MM.1S (cell line): ENCODE measurements at regions not wholly inside any gene's neighbourhood (a gene's known extent, or its start where the extent isn't known, plus 50 kb on each side); places are given as distances from the start of the nearest gene placed in this dataset.

ENCODE experiments used
- DNase-seq: peaks from one replicate; pipeline ENCODE4 v3.0.0-alpha.2; 2015
- H2AFZ ChIP-seq: fragments of 300-600 bp; sonication (generic); 2 replicates; pipeline ENCODE4 v1.6.0; 2016; ENCODE audit warnings: antibody characterized with exemption, low read length
- H3F3A ChIP-seq: fragments of 300-600 bp; sonication (generic); 2 replicates; pipeline ENCODE4 v1.6.1; 2016; ENCODE audit warnings: mild to moderate bottlenecking, antibody characterized with exemption, low read length, moderate library complexity, mixed read lengths; ENCODE audit not compliant: insufficient read depth
- H3K27ac ChIP-seq: fragments of 300-600 bp; sonication (generic); 2 replicates; pipeline ENCODE4 v1.5.1; 2016; ENCODE audit warnings: mild to moderate bottlenecking, low read length
- H3K27me3 ChIP-seq: fragments of 300-600 bp; sonication (generic); replicated peaks from 2 replicates; pipeline ENCODE4 v1.6.0; 2016; ENCODE audit warnings: low read length; ENCODE audit not compliant: insufficient read depth
- H3K36me3 ChIP-seq: fragments of 300-600 bp; sonication (generic); replicated peaks from 2 replicates; pipeline ENCODE4 v1.6.1; 2016; ENCODE audit warnings: mild to moderate bottlenecking, low read length, mixed read lengths; ENCODE audit not compliant: insufficient read depth
- H3K4me1 ChIP-seq: fragments of 300-600 bp; sonication (generic); 2 replicates; pipeline ENCODE4 v1.6.1; 2016; ENCODE audit warnings: low read length, mixed read lengths
- H3K4me2 ChIP-seq: fragments of 300-600 bp; sonication (generic); 2 replicates; pipeline ENCODE4 v1.6.0; 2016; ENCODE audit warnings: low read depth, low read length
- H3K4me3 ChIP-seq: fragments of 300-600 bp; sonication (generic); 2 replicates; pipeline ENCODE4 v1.5.1; 2016; ENCODE audit warnings: low read length, mixed read lengths
- H3K79me2 ChIP-seq: fragments of 300-600 bp; sonication (generic); 2 replicates; pipeline ENCODE4 v1.6.1; 2016; ENCODE audit warnings: mixed run types, low read length, mixed read lengths
- H3K9ac ChIP-seq: fragments of 300-600 bp; sonication (generic); 2 replicates; pipeline ENCODE4 v1.6.1; 2016; ENCODE audit warnings: low read length, mixed read lengths
- H3K9me2 ChIP-seq: fragments of 300-600 bp; sonication (generic); replicated peaks from 2 replicates; pipeline ENCODE4 v1.6.1; 2016; ENCODE audit warnings: mild to moderate bottlenecking, low read length, mixed read lengths; ENCODE audit not compliant: insufficient read depth
- H3K9me3 ChIP-seq: fragments of 300-600 bp; sonication (generic); replicated peaks from 2 replicates; pipeline ENCODE4 v1.6.1; 2016; ENCODE audit warnings: mild to moderate bottlenecking, low read length, mixed read lengths; ENCODE audit not compliant: insufficient read depth
- H4K20me1 ChIP-seq: fragments of 300-600 bp; sonication (generic); 2 replicates; pipeline ENCODE4 v1.6.1; 2016; ENCODE audit warnings: mild to moderate bottlenecking, low read length, moderate library complexity, mixed read lengths; ENCODE audit not compliant: insufficient read depth
- EZH2 ChIP-seq: fragments of 300-600 bp; sonication (generic); optimal IDR thresholded peaks from 2 replicates; pipeline ENCODE3; 2017; ENCODE audit warnings: low read depth, mild to moderate bottlenecking, antibody characterized with exemption, low read length, mixed read lengths
- EZH2phosphoT487 ChIP-seq: fragments of 300-600 bp; sonication (generic); IDR thresholded peaks from 2 replicates; pipeline ENCODE4 v1.6.1; 2018; ENCODE audit warnings: antibody characterized with exemption, low read length
- TF ChIP-seq, protein P1 (sequence below): fragments of 300-600 bp; sonication (generic); IDR thresholded peaks from 2 replicates; pipeline ENCODE4 v1.5.1; 2016; ENCODE audit warnings: antibody characterized with exemption, low read length, mixed read lengths

DNA sequence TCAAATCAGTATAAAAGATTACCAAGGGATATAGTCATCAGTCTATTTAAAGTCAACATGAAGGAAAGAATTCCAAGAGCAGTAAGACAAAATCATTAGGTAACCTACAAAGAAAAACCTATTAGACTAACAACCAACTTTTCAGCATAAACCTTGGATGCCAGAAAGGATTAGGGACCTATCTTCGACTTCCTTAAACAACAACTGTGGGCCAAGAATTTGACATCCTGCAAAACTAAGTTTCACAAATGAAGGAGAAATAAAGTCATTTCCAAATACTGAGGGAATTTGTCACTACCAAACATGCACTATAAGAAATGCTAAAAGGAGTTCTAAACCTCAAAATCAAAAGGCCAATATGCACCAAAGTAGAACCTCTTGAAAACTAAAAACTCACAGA lies 147.9 kb upstream of the TFPI start:
- Histone ChIP-seq H3K9me3 (no peaks in the 10 kb centered on the region), H3K27me3 (no peaks in the 10 kb centered on the region), H3K4me2 (no peak overlapping the region), H3K4me1 (no peaks in the 10 kb centered on the region), H4K20me1 (no peaks in the 10 kb centered on the region), H2AFZ (no peak overlapping the region), H3K36me3 (no peaks in the 10 kb centered on the region), H3K27ac (no peak overlapping the region), H3K79me2 (no peaks in the 10 kb centered on the region), H3K4me3 (no peak overlapping the region), H3K9ac (no peak overlapping the region), H3F3A (no peaks in the 10 kb centered on the region), H3K9me2 (no peaks in the 10 kb centered on the region)
- TF ChIP-seq EZH2phosphoT487: no peak
- TF ChIP-seq, protein P1, sequence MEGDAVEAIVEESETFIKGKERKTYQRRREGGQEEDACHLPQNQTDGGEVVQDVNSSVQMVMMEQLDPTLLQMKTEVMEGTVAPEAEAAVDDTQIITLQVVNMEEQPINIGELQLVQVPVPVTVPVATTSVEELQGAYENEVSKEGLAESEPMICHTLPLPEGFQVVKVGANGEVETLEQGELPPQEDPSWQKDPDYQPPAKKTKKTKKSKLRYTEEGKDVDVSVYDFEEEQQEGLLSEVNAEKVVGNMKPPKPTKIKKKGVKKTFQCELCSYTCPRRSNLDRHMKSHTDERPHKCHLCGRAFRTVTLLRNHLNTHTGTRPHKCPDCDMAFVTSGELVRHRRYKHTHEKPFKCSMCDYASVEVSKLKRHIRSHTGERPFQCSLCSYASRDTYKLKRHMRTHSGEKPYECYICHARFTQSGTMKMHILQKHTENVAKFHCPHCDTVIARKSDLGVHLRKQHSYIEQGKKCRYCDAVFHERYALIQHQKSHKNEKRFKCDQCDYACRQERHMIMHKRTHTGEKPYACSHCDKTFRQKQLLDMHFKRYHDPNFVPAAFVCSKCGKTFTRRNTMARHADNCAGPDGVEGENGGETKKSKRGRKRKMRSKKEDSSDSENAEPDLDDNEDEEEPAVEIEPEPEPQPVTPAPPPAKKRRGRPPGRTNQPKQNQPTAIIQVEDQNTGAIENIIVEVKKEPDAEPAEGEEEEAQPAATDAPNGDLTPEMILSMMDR: no peak
- TF ChIP-seq EZH2: no peak
- no peak for DNase-seq

DNA sequence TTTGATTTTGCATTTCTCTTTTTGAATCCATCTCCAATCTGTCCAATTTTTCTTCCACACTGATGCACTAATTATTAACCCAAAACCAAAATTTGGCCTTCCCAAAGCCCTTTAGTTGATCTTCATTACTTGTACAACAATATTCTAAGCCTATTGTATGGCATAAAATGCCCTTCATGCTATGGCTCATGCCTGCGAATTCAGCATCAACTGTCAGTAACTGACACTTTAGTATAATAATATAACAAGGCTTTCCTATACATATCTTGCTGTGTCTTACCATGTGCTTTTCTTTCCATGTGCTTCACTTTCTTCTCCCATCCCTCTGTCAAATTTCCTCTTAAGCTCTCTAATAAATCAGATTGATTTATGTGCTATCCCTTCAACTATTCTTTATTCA lies 154.0 kb upstream of the TFPI start:
- DNase-seq: no peak
- TF ChIP-seq EZH2: no peak
- TF ChIP-seq EZH2phosphoT487: no peak
- TF ChIP-seq, protein P1: no peak
- no peaks in the 10 kb centered on the region for H3K4me1 ChIP-seq
- H4K20me1 ChIP-seq: no peaks in the 10 kb centered on the region
- H3K9ac ChIP-seq: no peak overlapping the region
- no peaks in the 10 kb centered on the region for H3K36me3 ChIP-seq
- no peaks in the 10 kb centered on the region for H3K9me2 ChIP-seq
- no peak overlapping the region for H3K4me2 ChIP-seq
- no peaks in the 10 kb centered on the region for H3K79me2 ChIP-seq
- H3K27me3 ChIP-seq: no peaks in the 10 kb centered on the region
- no peak overlapping the region for H3K4me3 ChIP-seq
- no peak overlapping the region for H2AFZ ChIP-seq
- H3K27ac ChIP-seq: no peak overlapping the region
- no peaks in the 10 kb centered on the region for H3F3A ChIP-seq
- H3K9me3 ChIP-seq: no peaks in the 10 kb centered on the region

DNA sequence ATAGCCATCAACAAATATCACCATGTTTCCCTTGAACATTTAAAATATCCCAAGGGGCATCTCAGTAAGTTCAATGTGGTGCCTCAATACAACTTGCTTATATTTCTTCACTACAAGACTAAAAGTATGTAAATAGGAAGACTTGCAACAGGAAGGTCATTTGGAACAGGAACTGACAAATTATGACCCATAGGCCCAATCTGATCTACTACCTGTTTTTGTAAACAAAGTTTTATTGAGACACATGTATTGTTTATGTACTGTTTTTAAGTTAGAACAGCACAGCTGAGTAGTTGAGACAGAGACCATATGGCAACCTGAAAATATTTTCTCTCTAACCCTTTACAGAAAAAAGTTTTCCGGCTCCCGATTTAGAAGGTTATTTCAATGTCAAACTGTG lies 154.8 kb upstream of the TFPI start:
- Histone ChIP-seq H3K9me2 (no peaks in the 10 kb centered on the region), H3K4me3 (no peak overlapping the region), H3K79me2 (no peaks in the 10 kb centered on the region), H3K9me3 (no peaks in the 10 kb centered on the region), H3K9ac (no peak overlapping the region), H2AFZ (no peak overlapping the region), H4K20me1 (no peaks in the 10 kb centered on the region), H3K27ac (no peak overlapping the region), H3K27me3 (no peaks in the 10 kb centered on the region), H3K4me1 (no peaks in the 10 kb centered on the region), H3F3A (no peaks in the 10 kb centered on the region), H3K36me3 (no peaks in the 10 kb centered on the region), H3K4me2 (no peak overlapping the region)
- TF ChIP-seq EZH2: no peak
- TF ChIP-seq, protein P1: no peak
- TF ChIP-seq EZH2phosphoT487: no peak
- DNase-seq: no peak
